B cell (primary cell): ENCODE measurements at regions not wholly inside any gene's neighbourhood (a gene's known extent, or its start where the extent isn't known, plus 50 kb on each side); places are given as distances from the start of the nearest gene placed in this dataset.

Experiments used
- ATAC-seq: fragments of 200-7000 bp; cut with Tn5 transposase; one replicate; pipeline ENCODE4 v1.10.0; 2021; ENCODE audit warnings: low read depth, mild to moderate bottlenecking, moderate number of reproducible peaks, moderate library complexity
- CTCF ChIA-PET: fragments of 350-600 bp; sonication (Branson Sonifier 250); formaldehyde crosslinking; loops from one replicate; lab custom pipeline; 2021; ENCODE audit warnings: antibody characterized with exemption, inconsistent platforms; lab: Charles Lee
- POLR2A ChIA-PET: fragments of 350-600 bp; sonication (Branson Sonifier 250); formaldehyde crosslinking; loops from one replicate; lab custom pipeline; 2021; ENCODE audit warnings: antibody characterized with exemption; lab: Charles Lee
- DNase-seq: peaks from one replicate; pipeline ENCODE4 v3.0.0; 2013
- H2AFZ ChIP-seq: 2 replicates; pipeline ENCODE4 v1.6.1; 2012; ENCODE audit warnings: mild to moderate bottlenecking, low read depth, low read length; ENCODE audit not compliant: insufficient read depth, poor library complexity, severe bottlenecking
- H3K27ac ChIP-seq, 2 donors: 1 replicate in 1 of 2; 2 replicates in 1 of 2; pipeline ENCODE4 v1.5.1; 2012 to 2013; ENCODE audit warnings: low read length in 2 of 2, mild to moderate bottlenecking in 2 of 2, moderate library complexity in 1 of 2
- H3K27me3 ChIP-seq, 4 experiments: fragments of 200-600 bp in 1 of 4; sonication (generic) in 1 of 4; replicated peaks in 1 of 4; 1 replicate in 2 of 4; 2 replicates in 2 of 4; pipeline versions ENCODE4 v1.6.1 to v1.7.0; 2013 to 2016; ENCODE audit warnings: low read length in 3 of 4, mild to moderate bottlenecking in 2 of 4, mixed read lengths in 1 of 4, moderate library complexity in 1 of 4; ENCODE audit not compliant: insufficient read depth in 4 of 4, control insufficient read depth in 3 of 4; ENCODE audit errors: control extremely low read depth in 1 of 4
- H3K36me3 ChIP-seq, 2 experiments: replicated peaks in 1 of 2; 1 replicate in 1 of 2; 2 replicates in 1 of 2; pipeline versions ENCODE4 v1.6.1 to v1.7.1; 2013; ENCODE audit warnings: low read length in 1 of 2; ENCODE audit not compliant: insufficient read depth in 2 of 2, control insufficient read depth in 1 of 2; ENCODE audit errors: control extremely low read depth in 1 of 2, extremely low read depth in 1 of 2
- H3K4me1 ChIP-seq, 2 donors: fragments of 200-600 bp in 1 of 2; sonication (generic) in 1 of 2; 1 replicate in 1 of 2; 2 replicates in 1 of 2; pipeline versions ENCODE4 v1.5.1 to v1.6.1; 2013 to 2017; ENCODE audit warnings: low read length in 2 of 2; ENCODE audit not compliant: control insufficient read depth in 2 of 2, insufficient read depth in 2 of 2
- H3K4me2 ChIP-seq: replicated peaks from 2 replicates; pipeline ENCODE3; 2012; ENCODE audit warnings: mild to moderate bottlenecking, low read depth, low read length; ENCODE audit not compliant: poor library complexity, severe bottlenecking
- H3K4me3 ChIP-seq, 5 experiments: fragments of 200-600 bp in 1 of 5; sonication (generic) in 1 of 5; 1 replicate in 3 of 5; 2 replicates in 2 of 5; pipeline versions ENCODE4 v1.5.1 to v1.7.0; 2011 to 2016; ENCODE audit warnings: low read length in 4 of 5, mild to moderate bottlenecking in 4 of 5, low read depth in 2 of 5, control low read depth in 1 of 5, moderate library complexity in 1 of 5; ENCODE audit not compliant: insufficient read depth in 1 of 5; ENCODE audit errors: control extremely low read depth in 1 of 5, extremely low read depth in 1 of 5
- H3K79me2 ChIP-seq: fragments of 200-600 bp; sonication (generic); one replicate; pipeline ENCODE4 v1.6.0; 2016; ENCODE audit warnings: low read length; ENCODE audit not compliant: control insufficient read depth, insufficient read depth
- H3K9ac ChIP-seq: fragments of 200-600 bp; sonication (generic); 2 replicates; pipeline ENCODE4 v1.6.1; 2017; ENCODE audit warnings: mild to moderate bottlenecking, low read length, moderate library complexity
- H3K9me3 ChIP-seq, 3 donors: one replicate each; pipeline versions ENCODE4 v1.6.1 to v1.7.1; 2013; ENCODE audit warnings: low read length in 2 of 3; ENCODE audit not compliant: control insufficient read depth in 2 of 3, insufficient read depth in 1 of 3; ENCODE audit errors: control extremely low read depth in 1 of 3
- H4K20me1 ChIP-seq: 2 replicates; pipeline ENCODE4 v1.6.0; 2012; ENCODE audit warnings: mild to moderate bottlenecking, low read length; ENCODE audit not compliant: insufficient read depth, control insufficient read depth, poor library complexity, severe bottlenecking
- H3K27ac Mint-ChIP-seq: one replicate; pipeline ENCODE4 v1.8.0; 2021; ENCODE audit warnings: mixed read lengths
- H3K27me3 Mint-ChIP-seq: one replicate; pipeline ENCODE4 v1.8.0; 2021; ENCODE audit warnings: mixed read lengths
- H3K4me1 Mint-ChIP-seq: one replicate; pipeline ENCODE4 v1.8.0; 2021; ENCODE audit warnings: mixed read lengths
- H3K4me3 Mint-ChIP-seq: one replicate; pipeline ENCODE4 v1.8.0; 2021; ENCODE audit warnings: mixed read lengths
- H3K9me3 Mint-ChIP-seq: one replicate; pipeline ENCODE4 v1.8.0; 2022; ENCODE audit warnings: mixed read lengths; ENCODE audit not compliant: insufficient read depth
- EZH2 ChIP-seq: IDR thresholded peaks from 2 replicates; pipeline ENCODE4 v1.6.1; 2012; ENCODE audit warnings: borderline replicate concordance, low read depth, mild to moderate bottlenecking, moderate library complexity, low read length; ENCODE audit not compliant: insufficient read depth, poor library complexity, severe bottlenecking
- WGBS: methylation state at CpG from one replicate; pipeline ENCODE4 v1.1.5; 2013; ENCODE audit warnings: missing lambda C conversion rate; ENCODE audit not compliant: insufficient coverage; 5-methylcytosine and 5-hydroxymethylcytosine counted together
- intact Hi-C: fragments of 100-400 bp; cut with micrococcal nuclease; formaldehyde crosslinking; loops from one replicate; pipeline ENCODE4 v1.10.0; 2022
- TF ChIP-seq, protein P1 (sequence below): fragments of 200-600 bp; IDR thresholded peaks from one replicate; pipeline ENCODE4 v1.8.0; 2022; ENCODE audit warnings: antibody characterized with exemption, mild to moderate bottlenecking

DNA sequence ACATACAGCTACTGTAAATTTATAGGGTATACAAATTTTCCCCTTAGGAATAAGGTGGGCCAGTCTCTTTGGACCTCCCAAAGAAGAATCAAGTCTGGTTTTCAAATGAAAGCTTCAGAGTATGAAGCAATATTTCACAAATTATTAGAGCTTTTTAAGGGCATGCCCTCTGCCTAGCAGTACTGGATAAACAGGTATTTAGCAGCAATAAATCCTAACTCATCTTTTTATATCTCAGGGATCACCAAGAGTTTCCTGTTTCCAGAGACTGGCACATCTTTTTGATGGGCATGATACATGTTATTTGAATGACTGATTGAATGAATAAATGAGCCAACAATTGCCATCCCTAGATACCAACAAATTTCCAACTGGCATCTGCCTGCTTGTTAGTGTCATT is 190.4 kb downstream of the NRIP1 start:
- TF ChIP-seq, protein P1, sequence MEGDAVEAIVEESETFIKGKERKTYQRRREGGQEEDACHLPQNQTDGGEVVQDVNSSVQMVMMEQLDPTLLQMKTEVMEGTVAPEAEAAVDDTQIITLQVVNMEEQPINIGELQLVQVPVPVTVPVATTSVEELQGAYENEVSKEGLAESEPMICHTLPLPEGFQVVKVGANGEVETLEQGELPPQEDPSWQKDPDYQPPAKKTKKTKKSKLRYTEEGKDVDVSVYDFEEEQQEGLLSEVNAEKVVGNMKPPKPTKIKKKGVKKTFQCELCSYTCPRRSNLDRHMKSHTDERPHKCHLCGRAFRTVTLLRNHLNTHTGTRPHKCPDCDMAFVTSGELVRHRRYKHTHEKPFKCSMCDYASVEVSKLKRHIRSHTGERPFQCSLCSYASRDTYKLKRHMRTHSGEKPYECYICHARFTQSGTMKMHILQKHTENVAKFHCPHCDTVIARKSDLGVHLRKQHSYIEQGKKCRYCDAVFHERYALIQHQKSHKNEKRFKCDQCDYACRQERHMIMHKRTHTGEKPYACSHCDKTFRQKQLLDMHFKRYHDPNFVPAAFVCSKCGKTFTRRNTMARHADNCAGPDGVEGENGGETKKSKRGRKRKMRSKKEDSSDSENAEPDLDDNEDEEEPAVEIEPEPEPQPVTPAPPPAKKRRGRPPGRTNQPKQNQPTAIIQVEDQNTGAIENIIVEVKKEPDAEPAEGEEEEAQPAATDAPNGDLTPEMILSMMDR = no peak
- TF ChIP-seq EZH2 = no peak
- no peak overlapping the region for H3K27ac ChIP-seq
- intact Hi-C loops = loop anchor here (10.0 kb wide), 1 partner anchor 110 kb away; no protein-coding TSS in a partner anchor
- H3K27me3 ChIP-seq = no peaks in the 10 kb centered on the region
- ATAC-seq (no peak), DNase-seq (no peak)
- H3K9me3 ChIP-seq = no peaks in the 10 kb centered on the region
- Mint-ChIP-seq H3K4me1 (peaks cover 70% of the 10 kb centered on the region), H3K9me3 (no peaks in the 10 kb centered on the region), H3K27ac (no peak overlapping the region), H3K4me3 (no peak overlapping the region), H3K27me3 (no peaks in the 10 kb centered on the region)
- CTCF ChIA-PET = no interaction called here
- POLR2A ChIA-PET = no interaction called here
- no peaks in the 10 kb centered on the region for H3K79me2 ChIP-seq
- peaks cover 36 to 54% of the 10 kb centered on the region in 2 donors for H3K4me1 ChIP-seq
- H3K36me3 ChIP-seq = no peaks in the 10 kb centered on the region
- H4K20me1 ChIP-seq = no peaks in the 10 kb centered on the region
- H2AFZ ChIP-seq = no peak overlapping the region
- H3K4me3 ChIP-seq = no peak overlapping the region
- no peak overlapping the region for H3K9ac ChIP-seq
- H3K4me2 ChIP-seq = no peak overlapping the region

DNA sequence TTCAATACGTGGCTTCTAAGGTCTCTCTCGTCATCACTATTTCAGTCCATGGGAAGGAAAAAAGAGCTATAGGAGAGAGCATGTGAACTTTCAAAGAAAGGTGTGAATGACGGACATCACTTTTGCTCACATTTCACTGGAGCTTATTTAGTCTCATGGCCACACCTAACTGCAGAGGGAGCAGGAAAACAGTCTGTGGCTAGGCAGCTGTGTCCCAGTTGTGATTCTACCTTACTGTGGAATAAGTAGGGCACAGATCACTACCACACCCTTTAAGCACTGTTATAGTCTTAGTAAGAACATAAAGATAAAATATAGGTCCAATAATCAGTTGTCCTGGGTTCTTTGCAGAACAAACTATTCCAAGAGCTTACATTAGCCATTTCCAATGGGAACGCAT is 192.9 kb downstream of the NRIP1 start:
- ChIA-PET POLR2A (no interaction called here), CTCF (interaction anchor here (1.0 kb wide), 1 partner anchor 613 kb away, joined by 3 read pairs; no protein-coding TSS in a partner anchor)
- Histone ChIP-seq H3K9ac (no peak overlapping the region), H3K9me3 (no peaks in the 10 kb centered on the region), H2AFZ (no peak overlapping the region), H3K36me3 (no peaks in the 10 kb centered on the region), H3K4me2 (no peak overlapping the region), H3K4me3 (no peak overlapping the region), H3K27ac (no peak overlapping the region), H3K79me2 (no peaks in the 10 kb centered on the region), H4K20me1 (no peaks in the 10 kb centered on the region), H3K27me3 (no peaks in the 10 kb centered on the region), H3K4me1 (peaks cover 33 to 46% of the 10 kb centered on the region in 2 donors)
- TF ChIP-seq EZH2 = no peak
- TF ChIP-seq, protein P1 = no peak
- Mint-ChIP-seq H3K27me3 (no peaks in the 10 kb centered on the region), H3K9me3 (no peaks in the 10 kb centered on the region), H3K4me3 (no peak overlapping the region), H3K27ac (no peak overlapping the region), H3K4me1 (peaks cover 62% of the 10 kb centered on the region)
- ATAC-seq = no peak
- WGBS = 100% methylated on average over 2 of the region's 4 CpGs
- intact Hi-C loops = loop anchor here (10.0 kb wide), 1 partner anchor 107 kb away; no protein-coding TSS in a partner anchor
- DNase-seq = no peak
